ENCODE measurements at regions not wholly inside any gene's neighbourhood (a gene's known extent, or its start where the extent isn't known, plus 50 kb on each side); places are given as distances from the start of the nearest gene placed in this dataset.
"Not testable (repeated sequence)": the region's sequence is repeated elsewhere in the genome, so short reads cannot be mapped to it uniquely, and the experiment has no call there.

DNA sequence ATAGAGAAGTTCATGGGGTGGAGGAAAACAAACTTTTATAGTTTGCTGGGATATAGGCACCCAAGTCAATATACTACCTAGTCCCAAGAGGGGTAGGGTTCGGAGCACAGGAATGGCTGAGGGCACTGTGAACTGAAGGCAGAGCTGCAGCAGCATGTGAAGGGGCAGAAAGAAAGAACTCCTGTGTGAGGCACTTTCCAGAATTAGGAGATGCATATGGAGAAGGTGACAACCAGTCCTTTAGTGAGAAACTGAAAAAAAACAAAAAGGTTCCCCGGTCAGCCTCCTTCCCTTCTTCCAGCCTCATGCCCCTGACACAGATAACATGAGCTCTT, 429.1 kb downstream of the DSC3 start:
- Mint-ChIP-seq H3K27me3 (no peaks in the 10 kb centered on the region), H3K27ac (no peak overlapping the region), H3K4me1 (no peaks in the 10 kb centered on the region), H3K4me3 (no peak overlapping the region), H3K9me3 (no peaks in the 10 kb centered on the region), H3K36me3 (no peaks in the 10 kb centered on the region)
- ATAC-seq (replicated peaks) = no peak
- no peak for DNase-seq

DNA sequence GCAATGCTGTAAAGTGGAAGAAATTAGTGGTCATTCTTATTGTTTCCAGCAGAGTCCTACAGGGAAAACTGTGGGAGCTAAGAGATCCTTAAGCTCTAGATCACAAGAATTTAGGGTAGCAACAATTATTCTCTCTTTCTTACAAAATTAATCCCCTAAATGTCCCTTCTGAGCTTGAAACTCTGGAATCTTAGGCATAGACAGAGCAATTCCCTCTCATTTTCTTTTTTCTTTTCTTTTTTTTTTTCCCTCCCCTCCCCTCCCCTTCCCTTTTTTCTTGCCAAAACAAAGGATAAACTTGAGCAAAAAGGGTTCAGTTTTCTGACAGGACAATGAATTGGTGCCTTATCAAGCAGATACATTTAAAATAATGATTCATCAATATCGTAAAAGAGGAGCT, 441.0 kb downstream of the DSC3 start:
- Mint-ChIP-seq H3K9me3 (no peaks in the 10 kb centered on the region), H3K27ac (no peak overlapping the region), H3K4me1 (no peaks in the 10 kb centered on the region), H3K36me3 (no peaks in the 10 kb centered on the region), H3K4me3 (no peak overlapping the region), H3K27me3 (no peaks in the 10 kb centered on the region)
- ATAC-seq (replicated peaks) (no peak), DNase-seq (no peak)

DNA sequence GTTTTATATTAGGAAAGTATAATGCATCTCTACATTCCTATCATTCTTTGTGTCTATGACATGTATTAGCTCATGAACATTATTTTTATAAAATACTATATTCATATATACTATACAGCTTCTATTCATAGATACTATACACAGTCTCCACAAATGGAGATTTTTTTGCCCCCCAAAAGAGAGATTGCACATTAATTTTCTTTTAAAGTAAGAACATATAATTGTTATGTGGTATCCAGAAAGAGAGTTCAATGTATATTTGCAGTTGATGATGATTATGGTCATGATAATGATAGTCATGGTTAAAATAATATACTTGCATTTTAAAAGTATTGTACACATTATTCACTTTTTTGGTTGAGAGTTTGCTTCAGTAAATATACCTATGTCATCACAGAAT, 445.3 kb downstream of the DSC3 start:
- ATAC-seq (replicated peaks) = no peak
- peaks cover 4 to 7% of the 10 kb centered on the region in 2 donors for H3K9me3 Mint-ChIP-seq
- no peaks in the 10 kb centered on the region for H3K4me1 Mint-ChIP-seq

DNA sequence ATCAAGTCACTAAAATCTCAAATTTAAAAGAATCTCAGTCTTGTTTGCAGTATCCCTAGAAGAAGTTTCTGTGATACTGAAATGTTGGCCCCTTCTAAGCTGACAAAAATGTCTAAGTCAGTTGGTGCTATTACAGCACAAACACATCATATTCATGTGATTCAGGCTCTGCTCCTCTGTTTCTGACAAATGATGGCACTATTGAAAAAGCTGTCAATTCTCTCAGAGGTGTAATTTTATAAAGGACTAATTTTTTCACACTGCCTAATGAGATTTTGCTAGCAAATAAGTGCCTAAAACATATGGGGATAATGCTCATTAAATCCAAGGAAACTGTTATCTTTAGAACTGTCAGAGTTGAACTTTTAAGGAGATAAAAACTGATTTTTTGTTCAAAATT, 445.9 kb downstream of the DSC3 start:
- Mint-ChIP-seq H3K9me3 (peaks cover 4 to 7% of the 10 kb centered on the region in 2 donors), H3K36me3 (no peaks in the 10 kb centered on the region), H3K4me3 (no peak overlapping the region), H3K4me1 (no peaks in the 10 kb centered on the region), H3K27ac (no peak overlapping the region), H3K27me3 (no peaks in the 10 kb centered on the region)
- no peak for DNase-seq
- ATAC-seq (replicated peaks) = no peak

More for the DNA sequence above, 445.3 kb downstream of the DSC3 start:
- Mint-ChIP-seq H3K27ac (no peak overlapping the region), H3K4me3 (no peak overlapping the region), H3K36me3 (no peaks in the 10 kb centered on the region), H3K27me3 (no peaks in the 10 kb centered on the region)
- DNase-seq = no peak

DNA sequence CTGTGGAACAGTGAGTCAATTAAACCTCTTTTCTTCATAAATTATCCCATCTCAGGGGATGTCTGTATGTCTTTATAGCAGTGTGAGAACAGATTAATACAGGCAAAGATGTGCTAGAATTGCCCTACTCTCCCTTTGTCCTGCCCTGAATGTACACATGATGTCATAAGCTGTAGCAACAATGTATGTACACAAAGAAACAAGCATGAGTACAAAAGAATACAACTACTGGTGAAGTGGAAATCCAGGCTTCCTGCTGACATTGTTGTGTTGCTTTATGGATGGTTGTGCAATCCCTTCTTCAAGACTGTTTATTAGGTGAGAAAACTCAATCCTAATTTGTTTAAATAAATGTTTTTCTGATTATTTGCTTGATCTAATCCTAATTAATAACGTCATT, 446.6 kb downstream of the DSC3 start:
- Mint-ChIP-seq H3K27ac (no peak overlapping the region), H3K4me1 (no peaks in the 10 kb centered on the region), H3K27me3 (no peaks in the 10 kb centered on the region), H3K36me3 (no peaks in the 10 kb centered on the region), H3K9me3 (peaks cover 4 to 7% of the 10 kb centered on the region in 2 donors), H3K4me3 (no peak overlapping the region)
- no peak for DNase-seq
- no peak for ATAC-seq (replicated peaks)

DNA sequence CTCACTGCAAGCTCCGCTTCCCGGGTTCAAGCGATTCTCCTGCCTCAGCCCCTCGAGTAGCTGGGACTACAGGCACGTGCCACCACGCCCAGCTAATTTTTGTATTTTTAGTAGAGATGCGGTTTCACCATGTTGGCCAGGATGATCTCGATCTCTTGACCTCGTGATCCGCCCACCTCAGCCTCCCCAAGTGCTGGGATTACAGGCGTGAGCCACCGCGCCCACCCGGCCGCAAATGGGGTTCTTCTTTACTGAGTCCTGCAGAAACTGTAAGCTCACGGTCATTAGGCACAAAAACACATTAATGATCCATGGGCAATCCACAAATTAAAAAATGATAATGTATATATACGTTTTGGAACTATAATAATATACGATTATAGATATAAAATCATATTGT, 447.6 kb downstream of the DSC3 start:
- not testable (repeated sequence) for H3K36me3 Mint-ChIP-seq

DNA sequence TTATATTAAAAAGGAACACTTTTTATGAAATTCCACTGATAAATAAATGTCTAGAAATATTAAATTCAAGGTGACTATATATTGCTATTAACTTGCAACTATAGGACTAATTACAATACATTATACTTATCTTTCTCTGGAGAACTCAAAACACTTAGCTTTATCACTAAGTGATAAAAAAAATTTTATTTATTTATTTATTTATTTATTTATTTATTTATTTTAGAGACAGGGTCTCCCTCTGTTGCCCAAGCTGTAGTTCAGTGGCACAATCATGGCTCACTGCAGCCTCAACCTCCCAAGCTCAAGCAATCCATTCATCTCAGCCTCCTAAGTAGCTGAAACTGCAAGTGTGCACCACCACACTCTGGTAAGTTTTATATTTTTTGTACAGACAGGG, 451.1 kb downstream of the DSC3 start:
- H3K36me3 Mint-ChIP-seq = no peaks in the 10 kb centered on the region
- no peak overlapping the region for H3K4me3 Mint-ChIP-seq
- peaks cover 4 to 11% of the 10 kb centered on the region in 2 donors for H3K9me3 Mint-ChIP-seq
- no peak overlapping the region for H3K27ac Mint-ChIP-seq
- no peaks in the 10 kb centered on the region for H3K27me3 Mint-ChIP-seq
- DNase-seq (no peak), ATAC-seq (replicated peaks) (no peak)
- no peaks in the 10 kb centered on the region for H3K4me1 Mint-ChIP-seq

More for the DNA sequence above, 447.6 kb downstream of the DSC3 start:
- not testable (repeated sequence) for H3K4me1 Mint-ChIP-seq; ATAC-seq (replicated peaks); DNase-seq; H3K4me3 Mint-ChIP-seq; H3K27me3 Mint-ChIP-seq; H3K9me3 Mint-ChIP-seq; H3K27ac Mint-ChIP-seq

DNA sequence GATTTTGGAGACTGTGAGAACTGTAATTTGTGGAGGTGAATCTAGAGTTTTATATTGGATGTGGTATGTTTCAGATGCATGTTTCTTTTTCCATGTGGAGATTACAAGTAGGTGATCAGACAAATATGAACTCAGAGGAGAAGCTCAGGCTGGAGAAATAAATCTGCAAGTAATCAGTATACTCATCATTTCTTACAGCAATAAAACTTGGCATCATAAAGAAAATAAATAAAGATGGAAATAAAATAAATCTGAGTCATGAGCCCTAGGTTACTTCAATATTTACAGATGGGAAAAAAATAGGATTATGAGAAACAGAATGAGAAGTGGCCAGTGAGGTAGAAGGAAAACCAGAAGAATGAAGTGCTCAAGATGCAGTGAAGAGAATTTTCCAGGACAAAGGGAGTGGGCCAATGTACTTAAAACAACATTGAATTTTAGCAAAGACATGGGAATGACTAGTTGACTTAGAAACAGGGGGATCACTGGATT, 453.8 kb downstream of the DSC3 start:
- no peaks in the 10 kb centered on the region for H3K36me3 Mint-ChIP-seq
- no peaks in the 10 kb centered on the region for H3K27me3 Mint-ChIP-seq
- no peak overlapping the region for H3K27ac Mint-ChIP-seq
- H3K4me3 Mint-ChIP-seq = no peak overlapping the region
- DNase-seq = no peak
- ATAC-seq (replicated peaks) = no peak
- no peaks in the 10 kb centered on the region for H3K4me1 Mint-ChIP-seq
- H3K9me3 Mint-ChIP-seq = peaks cover 0 to 11% of the 10 kb centered on the region in 2 donors

DNA sequence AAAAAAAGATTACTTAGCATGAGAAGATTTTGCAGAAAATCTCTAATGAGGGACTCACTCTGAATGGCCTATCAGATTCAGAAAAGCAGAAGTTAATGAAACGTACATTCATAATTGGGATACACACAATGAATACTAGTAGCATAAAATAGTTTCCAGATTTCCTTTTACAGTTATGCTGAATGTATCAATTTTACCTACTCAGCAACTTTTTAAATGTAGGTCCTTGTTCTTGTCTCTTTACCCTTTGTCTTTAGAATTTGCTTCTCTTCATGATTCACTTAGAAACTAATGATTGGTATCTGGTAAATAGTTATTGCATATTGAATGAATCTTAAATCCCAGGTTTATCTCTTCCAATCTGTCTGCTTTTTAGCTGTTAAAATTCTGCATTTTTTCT, 458.8 kb downstream of the DSC3 start:
- Mint-ChIP-seq H3K27ac (no peak overlapping the region), H3K36me3 (no peaks in the 10 kb centered on the region), H3K4me3 (no peak overlapping the region), H3K27me3 (no peaks in the 10 kb centered on the region), H3K4me1 (no peaks in the 10 kb centered on the region), H3K9me3 (peaks cover 0 to 7% of the 10 kb centered on the region in 2 donors)
- no peak for ATAC-seq (replicated peaks)
- DNase-seq = no peak

DNA sequence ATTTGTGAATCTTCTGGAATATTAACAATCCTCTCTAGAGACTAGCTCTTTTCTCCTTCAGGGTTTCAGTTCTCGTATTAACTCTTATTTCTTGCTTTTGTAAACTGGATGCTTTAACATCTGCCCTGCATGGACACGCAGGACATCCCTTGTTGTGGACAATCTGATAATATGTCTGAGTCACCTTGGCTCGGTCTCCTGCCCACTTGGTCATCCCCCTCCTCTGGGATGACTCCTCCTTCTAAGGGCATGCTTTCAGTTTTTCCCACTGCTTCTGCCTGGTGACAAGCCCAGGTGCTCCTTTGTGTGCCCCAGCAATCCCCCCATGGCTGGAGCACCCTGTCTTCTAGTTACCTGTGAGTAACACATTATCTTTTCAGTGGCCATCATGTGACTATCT, 460.5 kb downstream of the DSC3 start:
- DNase-seq (no peak), ATAC-seq (replicated peaks) (no peak)
- H3K36me3 Mint-ChIP-seq = no peaks in the 10 kb centered on the region
- H3K27ac Mint-ChIP-seq = no peak overlapping the region
- H3K4me1 Mint-ChIP-seq = no peaks in the 10 kb centered on the region
- H3K9me3 Mint-ChIP-seq = peaks cover 0 to 3% of the 10 kb centered on the region in 2 donors
- H3K4me3 Mint-ChIP-seq = no peak overlapping the region
- no peaks in the 10 kb centered on the region for H3K27me3 Mint-ChIP-seq

DNA sequence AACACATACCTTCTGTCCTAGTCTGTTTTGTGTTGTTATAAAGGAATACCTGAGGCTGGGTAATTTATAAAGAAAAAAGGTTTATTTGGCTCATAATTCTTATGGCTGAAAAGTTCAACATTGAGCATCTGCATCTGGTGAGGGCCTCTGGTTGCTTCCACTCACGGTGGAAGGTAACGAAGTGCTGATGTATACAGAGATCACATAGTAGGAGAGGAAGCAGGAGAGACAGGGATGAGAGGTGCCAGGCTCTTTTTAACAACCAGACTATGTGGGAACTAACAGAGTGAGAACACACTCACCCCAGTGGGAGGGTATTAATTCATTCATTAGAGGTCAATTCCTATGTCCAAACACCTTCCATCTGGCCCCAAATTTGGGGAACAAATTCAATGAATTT, 463.8 kb downstream of the DSC3 start:
- Mint-ChIP-seq H3K36me3 (no peaks in the 10 kb centered on the region), H3K27ac (no peak overlapping the region), H3K9me3 (no peaks in the 10 kb centered on the region), H3K4me1 (no peaks in the 10 kb centered on the region), H3K27me3 (no peaks in the 10 kb centered on the region), H3K4me3 (no peak overlapping the region)
- ATAC-seq (replicated peaks) (no peak), DNase-seq (no peak)

DNA sequence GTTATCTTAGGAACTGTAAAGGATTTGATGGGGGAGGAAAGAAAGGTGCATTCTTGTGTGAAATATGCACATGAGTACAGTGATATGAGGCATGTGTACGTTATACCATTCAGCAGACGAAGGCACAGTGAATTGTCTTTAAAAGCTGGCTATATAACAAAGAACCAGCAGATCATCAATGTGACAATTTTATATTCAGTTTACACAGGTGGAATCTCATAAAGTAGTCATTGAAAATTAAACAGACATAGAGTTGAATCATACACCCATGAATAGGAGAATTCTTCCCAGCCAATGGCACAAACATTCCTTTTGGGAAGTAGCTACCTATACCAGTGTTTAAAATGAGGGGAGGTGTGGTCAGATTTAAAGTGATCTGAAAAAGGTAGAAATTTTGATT, 470.3 kb downstream of the DSC3 start:
- ATAC-seq (replicated peaks) = no peak
- no peaks in the 10 kb centered on the region for H3K36me3 Mint-ChIP-seq
- no peak overlapping the region for H3K4me3 Mint-ChIP-seq
- DNase-seq = no peak
- no peak overlapping the region for H3K27ac Mint-ChIP-seq
- H3K4me1 Mint-ChIP-seq = no peaks in the 10 kb centered on the region
- H3K9me3 Mint-ChIP-seq = peaks cover 3 to 13% of the 10 kb centered on the region in 2 donors
- no peaks in the 10 kb centered on the region for H3K27me3 Mint-ChIP-seq

DNA sequence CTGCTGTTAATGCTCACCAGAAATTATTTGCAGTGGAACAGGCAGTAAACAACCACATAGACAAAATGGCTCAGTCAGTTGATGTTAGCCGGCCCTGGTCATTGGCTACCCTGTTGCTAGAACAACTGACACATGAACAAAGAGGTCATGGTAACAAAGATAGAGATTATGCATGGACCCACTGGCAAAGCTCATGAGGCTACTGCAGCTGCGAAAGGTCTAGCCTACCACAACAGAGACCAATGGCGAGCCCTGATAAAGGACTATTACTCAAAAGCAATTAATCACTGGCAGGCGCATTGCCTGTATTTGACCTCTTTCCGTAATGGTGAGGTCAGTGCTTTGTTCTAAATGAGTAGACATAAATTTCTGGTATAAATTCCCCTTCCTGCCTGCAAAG, 474.2 kb downstream of the DSC3 start:
- ATAC-seq (replicated peaks) (no peak), DNase-seq (no peak)
- Mint-ChIP-seq H3K9me3 (peaks cover 3 to 13% of the 10 kb centered on the region in 2 donors), H3K27me3 (no peaks in the 10 kb centered on the region), H3K36me3 (no peaks in the 10 kb centered on the region), H3K4me3 (no peak overlapping the region), H3K27ac (no peak overlapping the region), H3K4me1 (no peaks in the 10 kb centered on the region)

DNA sequence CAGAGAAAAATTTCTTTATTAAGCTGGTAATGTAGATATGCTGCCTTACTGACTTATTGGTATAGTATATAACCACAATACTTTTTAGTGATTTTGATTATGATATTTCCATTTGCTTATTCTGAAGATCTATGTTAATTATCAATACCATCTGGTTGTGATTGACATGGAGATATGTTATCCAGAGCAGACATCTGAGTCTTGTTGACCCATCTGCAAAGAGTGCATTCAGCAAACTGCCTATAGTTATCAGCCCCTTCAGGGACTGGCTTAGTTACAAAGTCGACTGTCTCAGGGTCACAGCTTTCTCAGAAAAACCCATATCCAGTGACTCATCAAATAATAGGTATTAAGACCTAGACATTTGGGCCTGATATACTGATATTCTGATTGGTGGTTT, 475.7 kb downstream of the DSC3 start:
- peaks cover 3 to 13% of the 10 kb centered on the region in 2 donors for H3K9me3 Mint-ChIP-seq
- ATAC-seq (replicated peaks) (no peak), DNase-seq (no peak)

DNA sequence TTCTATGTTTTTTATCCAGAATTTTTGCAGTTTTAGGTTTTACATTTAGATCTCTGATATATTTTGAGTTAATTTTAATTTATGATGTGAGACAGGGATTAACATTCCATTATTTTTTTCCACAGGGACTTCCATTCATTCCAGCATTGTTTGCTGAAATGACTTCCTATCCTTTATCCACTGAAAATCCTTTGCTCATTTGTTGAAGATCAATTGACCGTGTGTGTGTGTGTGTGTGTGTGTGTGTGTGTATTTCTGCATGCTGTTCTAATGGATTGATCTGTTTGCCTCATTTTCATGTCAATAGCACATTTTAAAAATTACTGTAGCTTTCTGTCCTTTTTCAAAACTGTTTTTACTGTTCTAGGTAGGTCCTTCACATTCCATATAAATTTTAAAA, 480.3 kb downstream of the DSC3 start:
- Mint-ChIP-seq H3K36me3 (no peaks in the 10 kb centered on the region), H3K4me1 (no peaks in the 10 kb centered on the region), H3K4me3 (no peak overlapping the region), H3K27ac (no peak overlapping the region), H3K27me3 (no peaks in the 10 kb centered on the region), H3K9me3 (no peaks in the 10 kb centered on the region)
- DNase-seq (no peak), ATAC-seq (replicated peaks) (no peak)

More for the DNA sequence above, 475.7 kb downstream of the DSC3 start:
- no peaks in the 10 kb centered on the region for H3K36me3 Mint-ChIP-seq
- no peaks in the 10 kb centered on the region for H3K4me1 Mint-ChIP-seq
- H3K4me3 Mint-ChIP-seq = no peak overlapping the region
- H3K27me3 Mint-ChIP-seq = no peaks in the 10 kb centered on the region
- H3K27ac Mint-ChIP-seq = no peak overlapping the region

DNA sequence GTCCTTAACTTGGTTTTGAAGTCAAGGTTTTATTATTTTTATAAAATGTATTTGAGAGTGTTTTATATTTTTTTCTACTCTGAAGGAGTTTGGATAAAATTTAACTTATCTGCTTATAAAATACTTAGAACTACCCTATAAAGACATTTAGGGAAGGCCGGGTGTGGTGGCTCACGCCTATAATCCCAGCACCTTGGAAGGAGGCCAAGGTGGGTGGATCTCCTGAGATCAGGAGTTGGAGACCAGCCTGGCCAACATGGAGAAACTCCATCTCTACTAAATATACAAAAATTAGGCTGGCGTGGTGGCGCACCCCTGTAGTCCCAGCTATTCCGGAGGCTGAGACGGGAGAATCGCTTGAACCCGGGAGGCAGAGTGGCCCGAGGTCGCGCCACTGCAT, 486.4 kb downstream of the DSC3 start:
- H3K36me3 Mint-ChIP-seq = no peaks in the 10 kb centered on the region
- H3K4me1 Mint-ChIP-seq = no peaks in the 10 kb centered on the region
- H3K27me3 Mint-ChIP-seq = no peaks in the 10 kb centered on the region
- DNase-seq (no peak), ATAC-seq (replicated peaks) (no peak)
- H3K27ac Mint-ChIP-seq = no peak overlapping the region
- peaks cover 3 to 4% of the 10 kb centered on the region in 2 donors for H3K9me3 Mint-ChIP-seq
- no peak overlapping the region for H3K4me3 Mint-ChIP-seq
